Activated naive CD8-positive, alpha-beta T cell treated with anti-CD3 and anti-CD28 coated beads, Interleukin-2, amount 50 U/mL, for 24 hours (primary cell): ENCODE measurements at regions not wholly inside any gene's neighbourhood (a gene's known extent, or its start where the extent isn't known, plus 50 kb on each side); places are given as distances from the start of the nearest gene placed in this dataset.

ENCODE experiments used
- ATAC-seq: fragments of 150-1000 bp; cut with Tn5 transposase; one replicate; pipeline ENCODE4 v1.10.0; 2021
- DNase-seq: peaks from one replicate; pipeline ENCODE4 v3.0.0; 2021
- H3K27ac Mint-ChIP-seq: one replicate; pipeline ENCODE4 v1.8.0; 2021; ENCODE audit warnings: mild to moderate bottlenecking, mixed read lengths
- H3K27me3 Mint-ChIP-seq: one replicate; pipeline ENCODE4 v1.8.0; 2021; ENCODE audit warnings: mixed read lengths
- H3K36me3 Mint-ChIP-seq: one replicate; pipeline ENCODE4 v1.8.0; 2021; ENCODE audit warnings: low read depth, mixed read lengths
- H3K4me1 Mint-ChIP-seq: one replicate; pipeline ENCODE4 v1.8.0; 2021; ENCODE audit warnings: mixed read lengths
- H3K4me3 Mint-ChIP-seq: one replicate; pipeline ENCODE4 v1.8.0; 2021; ENCODE audit warnings: mild to moderate bottlenecking, moderate library complexity, mixed read lengths
- H3K9me3 Mint-ChIP-seq: one replicate; pipeline ENCODE4 v1.8.0; 2021; ENCODE audit warnings: mixed read lengths

- H3K9me3 Mint-ChIP-seq, result peaks cover under 1% of the 10 kb centered on the region
- no peak overlapping the region for H3K27ac Mint-ChIP-seq
- no peaks in the 10 kb centered on the region for H3K4me1 Mint-ChIP-seq
- no peak overlapping the region for H3K4me3 Mint-ChIP-seq
- H3K27me3 Mint-ChIP-seq, result peaks cover 8% of the 10 kb centered on the region
- no peaks in the 10 kb centered on the region for H3K36me3 Mint-ChIP-seq
- DNase-seq (no peak), ATAC-seq (no peak)
Observed at GRCh38 chr2:220695397-220696279, 876.5 kb downstream of the EPHA4 start.

GRCh38 chr2:220696280-220696669, 875.8 kb downstream of the EPHA4 start:
- no peaks in the 10 kb centered on the region for H3K36me3 Mint-ChIP-seq
- ATAC-seq, result no peak
- H3K9me3 Mint-ChIP-seq, result peaks cover 7% of the 10 kb centered on the region
- H3K4me3 Mint-ChIP-seq, result no peak overlapping the region
- no peak overlapping the region for H3K27ac Mint-ChIP-seq
- DNase-seq, result no peak
- H3K4me1 Mint-ChIP-seq, result no peaks in the 10 kb centered on the region
- H3K27me3 Mint-ChIP-seq, result peaks cover 8% of the 10 kb centered on the region

- Mint-ChIP-seq H3K4me3 (no peak overlapping the region), H3K27me3 (peaks cover 8% of the 10 kb centered on the region), H3K4me1 (no peaks in the 10 kb centered on the region), H3K36me3 (no peaks in the 10 kb centered on the region), H3K9me3 (peaks cover 9% of the 10 kb centered on the region), H3K27ac (no peak overlapping the region)
- no peak for DNase-seq
- ATAC-seq, result no peak
Observed at GRCh38 chr2:220697011-220697410, 875.1 kb downstream of the EPHA4 start.

- ATAC-seq (no peak), DNase-seq (no peak)
- Mint-ChIP-seq H3K27me3 (peaks cover 3% of the 10 kb centered on the region), H3K36me3 (no peaks in the 10 kb centered on the region), H3K4me3 (no peak overlapping the region), H3K27ac (no peak overlapping the region), H3K9me3 (peaks cover 9% of the 10 kb centered on the region), H3K4me1 (no peaks in the 10 kb centered on the region)
Observed at GRCh38 chr2:220701115-220701514, 871.0 kb downstream of the EPHA4 start.

- DNase-seq, result no peak
- H3K4me3 Mint-ChIP-seq, result no peak overlapping the region
- H3K36me3 Mint-ChIP-seq, result no peaks in the 10 kb centered on the region
- no peaks in the 10 kb centered on the region for H3K27me3 Mint-ChIP-seq
- H3K9me3 Mint-ChIP-seq, result peaks cover 9% of the 10 kb centered on the region
- H3K27ac Mint-ChIP-seq, result no peak overlapping the region
- ATAC-seq, result no peak
- H3K4me1 Mint-ChIP-seq, result no peaks in the 10 kb centered on the region
Observed at GRCh38 chr2:220703279-220703678, 868.8 kb downstream of the EPHA4 start.

GRCh38 chr2:220704081-220704480, 868.0 kb downstream of the EPHA4 start:
- H3K36me3 Mint-ChIP-seq, result no peaks in the 10 kb centered on the region
- no peaks in the 10 kb centered on the region for H3K4me1 Mint-ChIP-seq
- ATAC-seq (no peak), DNase-seq (no peak)
- H3K27me3 Mint-ChIP-seq, result no peaks in the 10 kb centered on the region
- H3K27ac Mint-ChIP-seq, result no peak overlapping the region
- H3K4me3 Mint-ChIP-seq, result no peak overlapping the region
- peaks cover 9% of the 10 kb centered on the region for H3K9me3 Mint-ChIP-seq

GRCh38 chr2:220704810-220705209, 867.3 kb downstream of the EPHA4 start:
- H3K9me3 Mint-ChIP-seq, result peaks cover 9% of the 10 kb centered on the region
- H3K4me1 Mint-ChIP-seq, result no peaks in the 10 kb centered on the region
- DNase-seq (no peak), ATAC-seq (no peak)
- no peak overlapping the region for H3K4me3 Mint-ChIP-seq
- no peaks in the 10 kb centered on the region for H3K36me3 Mint-ChIP-seq
- no peaks in the 10 kb centered on the region for H3K27me3 Mint-ChIP-seq
- no peak overlapping the region for H3K27ac Mint-ChIP-seq

- DNase-seq (no peak), ATAC-seq (no peak)
- no peaks in the 10 kb centered on the region for H3K27me3 Mint-ChIP-seq
- no peak overlapping the region for H3K4me3 Mint-ChIP-seq
- no peak overlapping the region for H3K27ac Mint-ChIP-seq
- peaks cover 8% of the 10 kb centered on the region for H3K9me3 Mint-ChIP-seq
- no peaks in the 10 kb centered on the region for H3K36me3 Mint-ChIP-seq
- H3K4me1 Mint-ChIP-seq, result no peaks in the 10 kb centered on the region
Observed at GRCh38 chr2:220705678-220706077, 866.4 kb downstream of the EPHA4 start.

- peaks cover 2% of the 10 kb centered on the region for H3K27me3 Mint-ChIP-seq
- H3K36me3 Mint-ChIP-seq, result no peaks in the 10 kb centered on the region
- no peaks in the 10 kb centered on the region for H3K9me3 Mint-ChIP-seq
- H3K4me1 Mint-ChIP-seq, result no peaks in the 10 kb centered on the region
- ATAC-seq, result no peak
- no peak for DNase-seq
- H3K4me3 Mint-ChIP-seq, result no peak overlapping the region
- no peak overlapping the region for H3K27ac Mint-ChIP-seq
Observed at GRCh38 chr2:220707261-220707660, 864.8 kb downstream of the EPHA4 start.

GRCh38 chr2:220708366-220708765, 863.7 kb downstream of the EPHA4 start:
- no peak overlapping the region for H3K27ac Mint-ChIP-seq
- DNase-seq, result no peak
- no peaks in the 10 kb centered on the region for H3K36me3 Mint-ChIP-seq
- no peaks in the 10 kb centered on the region for H3K9me3 Mint-ChIP-seq
- H3K4me1 Mint-ChIP-seq, result no peaks in the 10 kb centered on the region
- H3K27me3 Mint-ChIP-seq, result peaks cover 2% of the 10 kb centered on the region
- ATAC-seq, result no peak
- H3K4me3 Mint-ChIP-seq, result no peak overlapping the region

- H3K4me1 Mint-ChIP-seq, result no peaks in the 10 kb centered on the region
- H3K9me3 Mint-ChIP-seq, result peaks cover 4% of the 10 kb centered on the region
- H3K4me3 Mint-ChIP-seq, result no peak overlapping the region
- no peaks in the 10 kb centered on the region for H3K36me3 Mint-ChIP-seq
- DNase-seq (no peak), ATAC-seq (no peak)
- no peak overlapping the region for H3K27ac Mint-ChIP-seq
- H3K27me3 Mint-ChIP-seq, result no peaks in the 10 kb centered on the region
Observed at GRCh38 chr2:220717283-220717682, 854.8 kb downstream of the EPHA4 start.

GRCh38 chr2:220736778-220737177, 835.3 kb downstream of the EPHA4 start:
- H3K4me1 Mint-ChIP-seq, result no peaks in the 10 kb centered on the region
- no peak for ATAC-seq
- no peaks in the 10 kb centered on the region for H3K36me3 Mint-ChIP-seq
- H3K27me3 Mint-ChIP-seq, result no peaks in the 10 kb centered on the region
- no peak overlapping the region for H3K4me3 Mint-ChIP-seq
- no peak overlapping the region for H3K27ac Mint-ChIP-seq
- no peak for DNase-seq
- no peaks in the 10 kb centered on the region for H3K9me3 Mint-ChIP-seq

GRCh38 chr2:220743203-220743602, 828.9 kb downstream of the EPHA4 start:
- Mint-ChIP-seq H3K27ac (no peak overlapping the region), H3K36me3 (no peaks in the 10 kb centered on the region), H3K4me1 (no peaks in the 10 kb centered on the region), H3K4me3 (no peak overlapping the region), H3K9me3 (no peaks in the 10 kb centered on the region), H3K27me3 (no peaks in the 10 kb centered on the region)
- ATAC-seq, result no peak
- DNase-seq, result no peak

- no peaks in the 10 kb centered on the region for H3K4me1 Mint-ChIP-seq
- H3K27me3 Mint-ChIP-seq, result no peaks in the 10 kb centered on the region
- H3K36me3 Mint-ChIP-seq, result no peaks in the 10 kb centered on the region
- ATAC-seq, result no peak
- H3K27ac Mint-ChIP-seq, result no peak overlapping the region
- H3K4me3 Mint-ChIP-seq, result no peak overlapping the region
- no peaks in the 10 kb centered on the region for H3K9me3 Mint-ChIP-seq
- no peak for DNase-seq
Observed at GRCh38 chr2:220744861-220745260, 827.2 kb downstream of the EPHA4 start.

- no peaks in the 10 kb centered on the region for H3K36me3 Mint-ChIP-seq
Observed at GRCh38 chr2:220745682-220746081, 826.4 kb downstream of the EPHA4 start.

More at GRCh38 chr2:220745682-220746081, 826.4 kb downstream of the EPHA4 start:
- no peaks in the 10 kb centered on the region for H3K27me3 Mint-ChIP-seq
- H3K4me3 Mint-ChIP-seq, result no peak overlapping the region
- no peak overlapping the region for H3K27ac Mint-ChIP-seq
- no peaks in the 10 kb centered on the region for H3K4me1 Mint-ChIP-seq
- ATAC-seq (no peak), DNase-seq (no peak)
- no peaks in the 10 kb centered on the region for H3K9me3 Mint-ChIP-seq
